ENCODE measurements at regions not wholly inside any gene's neighbourhood (a gene's known extent, or its start where the extent isn't known, plus 50 kb on each side); places are given as distances from the start of the nearest gene placed in this dataset.

DNA sequence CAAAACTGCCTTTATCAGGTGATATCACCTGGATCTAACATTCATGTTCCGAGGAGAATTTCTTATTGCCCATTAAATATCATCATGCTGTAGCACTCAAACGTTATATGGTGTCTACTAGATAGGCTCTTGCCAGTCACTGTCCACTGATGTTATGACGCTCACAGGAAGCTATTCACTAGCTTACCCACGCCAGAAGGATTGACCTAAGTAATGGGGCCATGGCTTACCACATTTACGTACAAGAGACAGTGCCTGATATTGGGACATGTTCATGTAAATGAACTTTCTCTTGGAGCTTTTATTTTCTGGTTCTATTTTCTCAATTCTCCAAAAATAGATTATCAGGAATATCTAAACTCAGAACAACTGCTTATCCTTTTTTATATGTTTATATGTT lies 91.7 kb upstream of the NAALADL2 start:
- TF ChIP-seq, protein P1, sequence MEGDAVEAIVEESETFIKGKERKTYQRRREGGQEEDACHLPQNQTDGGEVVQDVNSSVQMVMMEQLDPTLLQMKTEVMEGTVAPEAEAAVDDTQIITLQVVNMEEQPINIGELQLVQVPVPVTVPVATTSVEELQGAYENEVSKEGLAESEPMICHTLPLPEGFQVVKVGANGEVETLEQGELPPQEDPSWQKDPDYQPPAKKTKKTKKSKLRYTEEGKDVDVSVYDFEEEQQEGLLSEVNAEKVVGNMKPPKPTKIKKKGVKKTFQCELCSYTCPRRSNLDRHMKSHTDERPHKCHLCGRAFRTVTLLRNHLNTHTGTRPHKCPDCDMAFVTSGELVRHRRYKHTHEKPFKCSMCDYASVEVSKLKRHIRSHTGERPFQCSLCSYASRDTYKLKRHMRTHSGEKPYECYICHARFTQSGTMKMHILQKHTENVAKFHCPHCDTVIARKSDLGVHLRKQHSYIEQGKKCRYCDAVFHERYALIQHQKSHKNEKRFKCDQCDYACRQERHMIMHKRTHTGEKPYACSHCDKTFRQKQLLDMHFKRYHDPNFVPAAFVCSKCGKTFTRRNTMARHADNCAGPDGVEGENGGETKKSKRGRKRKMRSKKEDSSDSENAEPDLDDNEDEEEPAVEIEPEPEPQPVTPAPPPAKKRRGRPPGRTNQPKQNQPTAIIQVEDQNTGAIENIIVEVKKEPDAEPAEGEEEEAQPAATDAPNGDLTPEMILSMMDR (IDR thresholded peaks at IDR 0.05): no peak
- no peak for TF ChIP-seq POLR2A (IDR thresholded peaks at IDR 0.05)

Measured in right lobe of liver (tissue), 4 donors.